GM21576 (cell line): ENCODE measurements at regions not wholly inside any gene's neighbourhood (a gene's known extent, or its start where the extent isn't known, plus 50 kb on each side); places are given as distances from the start of the nearest gene placed in this dataset.
"Not testable (repeated sequence)": the region's sequence is repeated elsewhere in the genome, so short reads cannot be mapped to it uniquely, and the experiment has no call there.

Experiments used
- ATAC-seq: cut with Tn5 transposase; IDR thresholded peaks from one replicate; pipeline ENCODE4 v1.9.1; 2021; ENCODE audit warnings: mild to moderate bottlenecking, moderate library complexity; ENCODE audit not compliant: unreplicated experiment

DNA sequence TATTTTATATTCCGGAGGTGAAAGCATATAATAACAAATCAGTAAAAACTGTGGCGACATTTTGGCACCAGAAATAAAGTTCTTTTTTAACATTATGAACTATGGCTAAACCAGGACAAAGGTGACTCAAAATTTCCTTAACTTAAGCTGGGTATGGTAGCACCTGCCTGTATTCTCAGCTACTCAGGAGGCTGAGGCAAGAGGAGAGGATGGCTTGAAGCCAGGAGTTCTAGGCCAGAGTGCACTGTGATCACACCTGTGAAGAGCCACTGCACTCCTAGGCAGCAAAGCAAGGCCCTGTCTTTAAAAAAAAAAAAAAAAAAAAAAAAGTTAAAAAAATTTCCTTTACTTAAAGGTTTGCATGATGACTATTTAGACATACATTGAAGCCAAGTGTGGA lies 63.0 kb upstream of the KIF2A start:
- ATAC-seq = not testable (repeated sequence)

DNA sequence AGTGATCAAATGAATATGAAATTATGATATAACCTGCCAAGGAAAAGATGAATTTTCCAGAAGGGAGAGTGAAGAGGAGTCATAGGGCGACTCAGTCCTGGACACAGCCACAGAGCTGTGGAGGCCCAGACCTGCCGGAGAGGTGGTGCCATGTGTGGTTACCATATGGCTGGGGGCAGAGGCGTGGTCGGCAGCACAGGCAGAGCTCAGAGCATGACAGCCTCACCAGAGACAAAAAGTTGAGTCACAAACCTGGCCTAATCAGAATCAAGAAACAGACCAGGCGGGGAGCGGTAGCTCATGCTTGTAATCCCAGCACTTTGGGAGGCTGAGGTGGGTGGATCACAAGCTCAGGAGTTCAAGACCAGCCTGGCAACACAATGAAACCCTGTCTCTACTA lies 57.8 kb upstream of the KIF2A start:
- ATAC-seq = not testable (repeated sequence)

DNA sequence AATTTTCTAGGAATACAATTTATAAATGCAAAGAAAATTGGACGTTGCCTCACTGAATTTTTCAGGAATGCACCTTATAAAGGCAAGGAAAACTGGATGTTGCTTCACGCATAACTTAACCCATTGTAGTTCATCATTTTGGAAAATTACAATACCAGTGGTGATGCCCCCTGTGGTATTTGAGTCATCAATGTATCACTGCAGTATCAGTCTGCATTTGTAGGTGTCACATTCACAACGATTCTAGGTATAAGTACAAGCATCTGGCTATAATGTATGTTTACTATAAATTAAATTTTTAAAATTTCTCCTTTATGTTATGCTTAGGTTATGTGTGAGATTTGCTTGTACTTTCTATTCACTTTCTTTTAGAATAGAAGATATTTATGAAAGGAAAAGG lies 55.9 kb upstream of the KIF2A start:
- ATAC-seq = not testable (repeated sequence)

DNA sequence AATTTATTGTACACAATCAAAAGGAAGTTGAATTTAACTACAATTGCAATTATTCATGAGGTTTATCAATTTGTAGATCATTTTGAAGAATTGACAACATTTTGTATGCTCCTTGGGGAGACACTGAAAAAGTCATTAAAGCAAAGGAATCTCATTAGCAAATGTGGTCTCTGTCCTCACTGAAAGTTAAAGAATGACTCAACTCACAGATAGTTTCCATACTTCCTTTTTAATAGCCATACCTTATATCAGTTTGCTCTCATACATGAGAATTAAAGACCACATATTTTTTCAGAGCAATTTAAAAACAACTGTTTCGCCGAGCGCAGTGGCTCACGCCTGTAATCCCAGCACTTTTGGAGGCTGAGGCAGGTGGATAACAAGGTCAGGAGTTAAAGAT lies 55.1 kb upstream of the KIF2A start:
- not testable (repeated sequence) for ATAC-seq

DNA sequence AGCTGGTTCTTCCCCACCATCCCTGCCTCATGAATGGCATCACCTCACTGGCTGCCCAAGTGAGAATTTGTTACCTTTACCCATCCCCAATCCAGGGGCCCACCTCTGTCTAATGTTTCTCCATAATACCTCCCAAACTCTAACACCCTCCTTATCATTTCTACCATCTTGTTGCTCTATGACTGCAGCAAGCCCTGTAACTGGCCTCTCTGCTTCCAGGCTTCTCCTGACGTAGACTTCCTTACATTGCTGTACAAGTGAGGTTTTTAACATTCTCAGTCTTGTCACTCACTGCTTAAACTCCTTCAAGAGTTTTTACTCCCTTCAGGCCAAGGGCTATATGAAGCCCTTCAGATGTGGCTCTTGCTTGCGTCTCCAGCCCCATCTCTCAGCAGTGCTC lies 53.5 kb upstream of the KIF2A start:
- not testable (repeated sequence) for ATAC-seq

DNA sequence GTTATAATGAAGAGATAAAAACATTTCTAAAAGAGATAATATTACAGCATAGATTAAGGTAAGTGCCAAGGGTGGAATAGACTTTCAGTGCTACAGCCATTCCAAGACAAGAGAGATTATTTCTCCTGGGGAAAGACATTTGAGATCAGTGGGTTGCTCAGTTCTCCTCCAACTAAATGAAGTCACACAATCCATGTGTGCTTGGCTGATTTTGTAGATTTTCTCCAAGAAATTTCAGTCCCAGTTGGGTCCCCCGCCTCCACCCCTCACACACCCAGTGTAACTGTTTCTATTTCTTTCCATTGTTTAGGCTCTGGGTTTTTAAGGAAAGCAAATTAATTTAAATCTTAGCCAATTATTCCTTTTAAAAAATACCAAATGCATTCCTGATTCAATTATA lies 50.5 kb upstream of the KIF2A start:
- ATAC-seq = not testable (repeated sequence)

DNA sequence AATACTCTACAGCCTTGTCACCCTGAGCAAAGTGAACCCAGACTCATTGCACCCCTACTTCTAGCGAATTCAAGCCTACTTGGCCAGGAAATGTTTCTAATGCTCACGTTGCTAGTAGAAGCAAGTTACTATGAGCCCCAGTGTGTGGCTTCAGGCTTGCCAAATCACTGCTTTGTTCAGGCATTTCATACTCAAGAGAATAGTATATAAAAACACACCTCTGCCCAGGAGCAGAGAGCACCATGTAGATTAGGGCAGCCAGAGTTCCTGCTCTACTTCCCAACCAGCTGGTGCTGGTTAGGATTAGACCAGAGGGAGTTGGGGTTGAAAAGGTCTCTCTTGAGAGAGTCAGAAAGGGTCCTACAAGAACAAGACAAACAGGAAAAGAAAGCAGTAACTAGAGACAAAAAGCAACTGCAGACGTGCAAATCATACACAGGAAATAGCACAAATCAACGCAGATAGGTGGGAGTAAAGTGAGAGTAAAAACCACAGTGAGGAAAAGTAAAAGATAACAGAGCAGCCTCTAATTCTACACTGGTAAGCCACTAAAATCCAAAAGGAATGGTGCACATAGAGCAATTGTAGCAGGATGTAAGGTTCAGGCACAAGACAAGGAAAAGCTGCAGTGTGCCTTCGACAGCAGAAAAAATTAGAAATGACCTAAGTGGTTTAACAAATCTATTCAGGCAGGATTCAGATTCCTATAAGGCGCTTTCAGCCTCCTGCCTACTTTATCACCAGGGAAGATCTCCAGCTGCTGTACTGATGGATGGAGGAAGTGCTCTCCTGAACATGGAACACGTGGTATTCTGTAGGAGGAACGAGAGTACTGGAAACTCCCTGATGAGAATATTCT lies 49.6 kb upstream of the KIF2A start:
- peak; percentile 75 for ATAC-seq
